WERI-Rb-1 (cell line): ENCODE measurements at regions not wholly inside any gene's neighbourhood (a gene's known extent, or its start where the extent isn't known, plus 50 kb on each side); places are given as distances from the start of the nearest gene placed in this dataset.

Source experiments
- DNase-seq: peaks from one replicate; pipeline ENCODE4 v3.0.0-alpha.2; 2020
- H3K27ac ChIP-seq: fragments of 250-450 bp; sonication (Bioruptor Pico); 2 replicates; pipeline ENCODE4 v1.5.1; 2020; ENCODE audit warnings: mild to moderate bottlenecking, moderate library complexity
- H3K27me3 ChIP-seq: fragments of 250-450 bp; sonication (Bioruptor Pico); 2 replicates; pipeline ENCODE4 v1.5.1; 2021; ENCODE audit warnings: mild to moderate bottlenecking, low read depth, moderate library complexity; ENCODE audit not compliant: insufficient read depth, severe bottlenecking
- H3K36me3 ChIP-seq: fragments of 250-450 bp; sonication (Bioruptor Pico); 2 replicates; pipeline ENCODE4 v1.5.1; 2020; ENCODE audit warnings: mild to moderate bottlenecking, moderate library complexity
- H3K4me3 ChIP-seq: 2 replicates; pipeline ENCODE4 v1.5.1; 2011; ENCODE audit warnings: low read depth, mild to moderate bottlenecking, control low read depth, low read length
- H3K9me3 ChIP-seq: fragments of 250-450 bp; sonication (Bioruptor Pico); 2 replicates; pipeline ENCODE4 v1.5.1; 2021; ENCODE audit warnings: mild to moderate bottlenecking, moderate library complexity; ENCODE audit not compliant: severe bottlenecking
- CTCF ChIP-seq: IDR thresholded peaks from 2 replicates; pipeline ENCODE4 v1.5.1; 2011; ENCODE audit warnings: low read depth, mild to moderate bottlenecking, control low read depth, inconsistent platforms, low read length

- no peaks in the 10 kb centered on the region for H3K9me3 ChIP-seq
- no peaks in the 10 kb centered on the region for H3K36me3 ChIP-seq
- no peak overlapping the region for H3K4me3 ChIP-seq
- no peaks in the 10 kb centered on the region for H3K27me3 ChIP-seq
- H3K27ac ChIP-seq, result no peak overlapping the region
- no peak for DNase-seq
- TF ChIP-seq CTCF, result no peak
These were observed 56.7 kb upstream of the MAGI1 start for GRCh38 chr3:66095295-66096001.

- no peak for TF ChIP-seq CTCF
- Histone ChIP-seq H3K27me3 (no peaks in the 10 kb centered on the region), H3K4me3 (no peak overlapping the region), H3K9me3 (no peaks in the 10 kb centered on the region), H3K36me3 (no peaks in the 10 kb centered on the region), H3K27ac (no peak overlapping the region)
- no peak for DNase-seq
These were observed 55.3 kb upstream of the MAGI1 start for GRCh38 chr3:66093981-66094380.

GRCh38 chr3:66092175-66092995 is 53.7 kb upstream of the MAGI1 start:
- no peak for DNase-seq
- no peak overlapping the region for H3K27ac ChIP-seq
- no peak overlapping the region for H3K4me3 ChIP-seq
- no peaks in the 10 kb centered on the region for H3K9me3 ChIP-seq
- no peaks in the 10 kb centered on the region for H3K27me3 ChIP-seq
- TF ChIP-seq CTCF, result no peak
- no peaks in the 10 kb centered on the region for H3K36me3 ChIP-seq
